Prostate gland (tissue), 2 donors: ENCODE measurements at regions not wholly inside any gene's neighbourhood (a gene's known extent, or its start where the extent isn't known, plus 50 kb on each side); places are given as distances from the start of the nearest gene placed in this dataset.
A peak's percentile ranks its signal among the peaks of the same experiment; 100 is the strongest.

Experiments
- DNase-seq: peaks from one replicate; pipeline ENCODE4 v3.0.0-alpha.2; 2019; ENCODE audit warnings: low spot score
- H3K27ac ChIP-seq, 2 donors: fragments of 200-600 bp; sonication (generic); 2 replicates each; pipeline ENCODE4 v1.5.1; 2017 to 2019
- H3K27me3 ChIP-seq: fragments of 200-600 bp; sonication (generic); replicated peaks from 2 replicates; pipeline ENCODE4 v1.5.1; 2019; ENCODE audit not compliant: insufficient read depth
- H3K36me3 ChIP-seq, 2 donors: fragments of 200-600 bp; sonication (generic); 1 replicate in 1 of 2; 2 replicates in 1 of 2; pipeline versions ENCODE4 v1.5.1 to v1.8.1; 2017 to 2019
- H3K4me1 ChIP-seq: fragments of 200-600 bp; sonication (generic); replicated peaks from 2 replicates; pipeline ENCODE4 v1.5.1; 2019
- H3K4me3 ChIP-seq, 2 donors: fragments of 200-600 bp; sonication (generic); 2 replicates each; pipeline ENCODE4 v1.5.1; 2017 to 2019
- H3K9me3 ChIP-seq: fragments of 200-600 bp; sonication (generic); 2 replicates; pipeline ENCODE4 v1.5.1; 2017
- CTCF ChIP-seq, 4 experiments: fragments of 200-600 bp in 2 of 4; fragments of 450-650 bp in 2 of 4; sonication (generic) in 2 of 4; IDR thresholded peaks; 1 replicate in 3 of 4; 2 replicates in 1 of 4; pipeline ENCODE4 v1.5.1; 2016 to 2019; ENCODE audit warnings: antibody characterized with exemption in 4 of 4, mild to moderate bottlenecking in 2 of 4, moderate library complexity in 2 of 4
- POLR2AphosphoS5 ChIP-seq: sonication (generic); formaldehyde crosslinking; IDR thresholded peaks from one replicate; pipeline ENCODE4 v1.6.1; 2017; ENCODE audit warnings: antibody characterized with exemption
- WGBS: methylation state at CpG from one replicate; pipeline ENCODE4 v1.1.5; 2018; 5-methylcytosine and 5-hydroxymethylcytosine counted together
- intact Hi-C: fragments of 100-400 bp; cut with DNase I; formaldehyde crosslinking; loops from one replicate; pipeline ENCODE4 v1.14.2; 2022

GRCh38 chr17:14019186-14019956 lies 49.9 kb upstream of the COX10 start:
- Histone ChIP-seq H3K27me3 (no peaks in the 10 kb centered on the region), H3K36me3 (no peaks in the 10 kb centered on the region), H3K9me3 (no peaks in the 10 kb centered on the region), H3K27ac (no peak overlapping the region), H3K4me1 (no peaks in the 10 kb centered on the region), H3K4me3 (no peak overlapping the region)
- no peak for TF ChIP-seq CTCF (IDR thresholded peaks at IDR 0.05)
- peak; percentile 61 for TF ChIP-seq POLR2AphosphoS5
- WGBS: 61% methylated on average over 9 of the region's 9 CpGs
- peak; percentile 41 for DNase-seq
- intact Hi-C loops: no loop called here
